Spleen (tissue), 7 donors: ENCODE measurements at regions not wholly inside any gene's neighbourhood (a gene's known extent, or its start where the extent isn't known, plus 50 kb on each side); places are given as distances from the start of the nearest gene placed in this dataset.

Source experiments
- POLR2A ChIP-seq, 3 donors: fragments of 450-650 bp; IDR thresholded peaks; one replicate each; pipeline ENCODE4 v1.5.1; 2017; ENCODE audit warnings: antibody characterized with exemption in 3 of 3, mild to moderate bottlenecking in 1 of 3
- POLR2AphosphoS5 ChIP-seq, 3 donors: sonication (generic); formaldehyde crosslinking; IDR thresholded peaks; one replicate each; pipeline ENCODE4 v1.5.1; 2017; ENCODE audit warnings: antibody characterized with exemption in 3 of 3
- TF ChIP-seq, protein P1 (sequence below), 11 experiments: fragments of 200-600 bp in 7 of 11; fragments of 450-650 bp in 4 of 11; sonication (generic) in 4 of 11; IDR thresholded peaks in 8 of 11; conservative IDR thresholded peaks in 3 of 11; 1 replicate in 7 of 11; 2 replicates in 4 of 11; pipeline versions ENCODE4 v1.4.0 to v1.8.0; 2016 to 2021; ENCODE audit warnings: antibody characterized with exemption in 11 of 11, inconsistent platforms in 4 of 11, mild to moderate bottlenecking in 1 of 11
- donor health status: DM: no; HTN: no; CAD: no; lungs with moderate emphysema.
- donor health status: DM: no; HTN: no; CAD: no.
- donor health status: DM: no; HTN: no; CAD: no.

DNA sequence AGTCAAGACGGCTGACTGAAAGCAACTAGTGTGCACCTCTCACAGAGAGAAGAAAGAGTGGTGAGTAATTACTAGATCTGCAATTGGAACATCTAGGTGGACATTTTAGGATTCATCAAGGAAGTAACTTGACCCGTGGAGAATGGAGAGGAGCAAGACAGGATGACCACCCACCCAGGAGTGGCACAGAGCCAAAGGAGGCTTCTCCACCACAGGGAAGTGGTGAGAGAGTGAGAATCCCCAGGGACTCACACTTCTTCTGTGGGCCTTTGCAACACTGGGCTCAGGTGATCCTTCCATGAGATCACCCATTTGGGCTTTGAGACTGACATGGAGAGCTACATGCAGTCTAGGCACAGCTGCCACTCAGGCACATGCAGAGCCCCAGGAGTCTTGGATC lies 132.8 kb upstream of the GALNT5 start:
- TF ChIP-seq POLR2AphosphoS5 (IDR thresholded peaks at IDR 0.05), result no peak
- TF ChIP-seq POLR2A (IDR thresholded peaks at IDR 0.05), result no peak
- TF ChIP-seq, protein P1, sequence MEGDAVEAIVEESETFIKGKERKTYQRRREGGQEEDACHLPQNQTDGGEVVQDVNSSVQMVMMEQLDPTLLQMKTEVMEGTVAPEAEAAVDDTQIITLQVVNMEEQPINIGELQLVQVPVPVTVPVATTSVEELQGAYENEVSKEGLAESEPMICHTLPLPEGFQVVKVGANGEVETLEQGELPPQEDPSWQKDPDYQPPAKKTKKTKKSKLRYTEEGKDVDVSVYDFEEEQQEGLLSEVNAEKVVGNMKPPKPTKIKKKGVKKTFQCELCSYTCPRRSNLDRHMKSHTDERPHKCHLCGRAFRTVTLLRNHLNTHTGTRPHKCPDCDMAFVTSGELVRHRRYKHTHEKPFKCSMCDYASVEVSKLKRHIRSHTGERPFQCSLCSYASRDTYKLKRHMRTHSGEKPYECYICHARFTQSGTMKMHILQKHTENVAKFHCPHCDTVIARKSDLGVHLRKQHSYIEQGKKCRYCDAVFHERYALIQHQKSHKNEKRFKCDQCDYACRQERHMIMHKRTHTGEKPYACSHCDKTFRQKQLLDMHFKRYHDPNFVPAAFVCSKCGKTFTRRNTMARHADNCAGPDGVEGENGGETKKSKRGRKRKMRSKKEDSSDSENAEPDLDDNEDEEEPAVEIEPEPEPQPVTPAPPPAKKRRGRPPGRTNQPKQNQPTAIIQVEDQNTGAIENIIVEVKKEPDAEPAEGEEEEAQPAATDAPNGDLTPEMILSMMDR (IDR thresholded peaks at IDR 0.05 in 8 of 11, conservative IDR thresholded peaks at IDR 0.05 in 3 of 11), result no peak
